CD4-positive, alpha-beta memory T cell (primary cell): ENCODE measurements at regions not wholly inside any gene's neighbourhood (a gene's known extent, or its start where the extent isn't known, plus 50 kb on each side); places are given as distances from the start of the nearest gene placed in this dataset.

Source experiments
- CTCF ChIA-PET: fragments of 350-600 bp; sonication (Branson Sonifier 250); formaldehyde crosslinking; loops from one replicate; lab custom pipeline; 2021; ENCODE audit warnings: inconsistent platforms; ENCODE audit not compliant: partially characterized antibody; lab: Charles Lee
- POLR2A ChIA-PET: fragments of 350-600 bp; sonication (Branson Sonifier 250); formaldehyde crosslinking; loops from one replicate; lab custom pipeline; 2021; ENCODE audit not compliant: partially characterized antibody; lab: Charles Lee
- DNase-seq, 5 donors: peaks; one replicate each; pipeline versions ENCODE4 v3.0.0 to v3.0.0-alpha.2; 2020 to 2022; ENCODE audit warnings: mixed read lengths in 1 of 5
- H3K27ac ChIP-seq: one replicate; pipeline ENCODE4 v1.7.0; 2013; ENCODE audit warnings: low read depth, low read length
- H3K27me3 ChIP-seq: 2 replicates; pipeline ENCODE4 v1.7.0; 2013; ENCODE audit warnings: mild to moderate bottlenecking, low read length, moderate library complexity; ENCODE audit not compliant: insufficient read depth
- H3K36me3 ChIP-seq: 2 replicates; pipeline ENCODE4 v1.7.0; 2013; ENCODE audit warnings: mild to moderate bottlenecking, low read length, moderate library complexity; ENCODE audit not compliant: insufficient read depth
- H3K4me1 ChIP-seq: 2 replicates; pipeline ENCODE4 v1.7.0; 2013; ENCODE audit warnings: mild to moderate bottlenecking, low read length, moderate library complexity; ENCODE audit not compliant: insufficient read depth
- H3K4me3 ChIP-seq, 2 donors: one replicate each; pipeline ENCODE4 v1.7.0; 2013; ENCODE audit warnings: low read length in 2 of 2, mild to moderate bottlenecking in 1 of 2
- H3K9me3 ChIP-seq, 2 donors: one replicate each; pipeline ENCODE4 v1.7.0; 2013; ENCODE audit warnings: low read length in 2 of 2, control low read depth in 1 of 2; ENCODE audit not compliant: control insufficient read depth in 1 of 2
- H3K27ac Mint-ChIP-seq, 7 donors: one replicate each; pipeline ENCODE4 v1.8.0; 2020 to 2021; ENCODE audit warnings: mixed read lengths in 7 of 7, mild to moderate bottlenecking in 6 of 7, inconsistent platforms in 3 of 7, moderate library complexity in 3 of 7
- H3K27me3 Mint-ChIP-seq, 2 donors: one replicate each; pipeline ENCODE4 v1.8.0; 2020 to 2021; ENCODE audit warnings: mixed read lengths in 2 of 2
- H3K36me3 Mint-ChIP-seq, 2 donors: one replicate each; pipeline ENCODE4 v1.8.0; 2020 to 2021; ENCODE audit warnings: mixed read lengths in 2 of 2, inconsistent platforms in 1 of 2, mild to moderate bottlenecking in 1 of 2
- H3K4me1 Mint-ChIP-seq, 4 donors: one replicate each; pipeline ENCODE4 v1.8.0; 2020 to 2021; ENCODE audit warnings: mixed read lengths in 4 of 4, mild to moderate bottlenecking in 1 of 4
- H3K4me3 Mint-ChIP-seq, 8 donors: one replicate each; pipeline ENCODE4 v1.8.0; 2020 to 2021; ENCODE audit warnings: mixed read lengths in 8 of 8, mild to moderate bottlenecking in 7 of 8, moderate library complexity in 6 of 8, inconsistent platforms in 3 of 8
- H3K9me3 Mint-ChIP-seq, 8 donors: one replicate each; pipeline ENCODE4 v1.8.0; 2020 to 2021; ENCODE audit warnings: mixed read lengths in 8 of 8, mild to moderate bottlenecking in 5 of 8, inconsistent platforms in 3 of 8, moderate library complexity in 1 of 8
- intact Hi-C: fragments of 100-400 bp; cut with micrococcal nuclease; formaldehyde crosslinking; loops from one replicate; pipeline ENCODE4 v1.15.1; 2023

GRCh38 chr13:74870865-74871264, 611.1 kb downstream of the TBC1D4 start:
- intact Hi-C loops = no loop called here
- Mint-ChIP-seq H3K4me3 (no peak overlapping the region), H3K27me3 (no peaks in the 10 kb centered on the region), H3K27ac (no peak overlapping the region), H3K4me1 (no peaks in the 10 kb centered on the region), H3K9me3 (peaks cover 0 to 16% (median 6%) of the 10 kb centered on the region in 8 donors), H3K36me3 (no peaks in the 10 kb centered on the region)
- Histone ChIP-seq H3K27me3 (no peaks in the 10 kb centered on the region), H3K4me3 (no peak overlapping the region), H3K4me1 (no peaks in the 10 kb centered on the region), H3K9me3 (no peaks in the 10 kb centered on the region), H3K27ac (no peak overlapping the region), H3K36me3 (no peaks in the 10 kb centered on the region)
- CTCF ChIA-PET = no interaction called here
- POLR2A ChIA-PET = no interaction called here
- DNase-seq = no peak

GRCh38 chr13:74869846-74870245, 612.1 kb downstream of the TBC1D4 start:
- no peaks in the 10 kb centered on the region for H3K4me1 Mint-ChIP-seq
- Histone ChIP-seq H3K4me1 (no peaks in the 10 kb centered on the region), H3K27ac (no peak overlapping the region), H3K9me3 (no peaks in the 10 kb centered on the region), H3K4me3 (no peak overlapping the region), H3K27me3 (no peaks in the 10 kb centered on the region), H3K36me3 (no peaks in the 10 kb centered on the region)
- intact Hi-C loops = no loop called here
- CTCF ChIA-PET = no interaction called here
- POLR2A ChIA-PET = no interaction called here
- H3K27ac Mint-ChIP-seq = no peak overlapping the region
- no peaks in the 10 kb centered on the region for H3K36me3 Mint-ChIP-seq
- H3K27me3 Mint-ChIP-seq = no peaks in the 10 kb centered on the region
- peaks cover 0 to 16% (median 6%) of the 10 kb centered on the region in 8 donors for H3K9me3 Mint-ChIP-seq
- H3K4me3 Mint-ChIP-seq = no peak overlapping the region
- no peak for DNase-seq

- CTCF ChIA-PET = no interaction called here
- no peaks in the 10 kb centered on the region for H3K36me3 ChIP-seq
- H3K27ac ChIP-seq = no peak overlapping the region
- Mint-ChIP-seq H3K9me3 (peaks cover 0 to 16% (median 6%) of the 10 kb centered on the region in 8 donors), H3K4me1 (no peaks in the 10 kb centered on the region), H3K27ac (no peak overlapping the region), H3K27me3 (peaks cover 0 to 2% of the 10 kb centered on the region in 2 donors), H3K36me3 (no peaks in the 10 kb centered on the region), H3K4me3 (no peak overlapping the region)
- POLR2A ChIA-PET = no interaction called here
- DNase-seq = no peak
- intact Hi-C loops = no loop called here
- no peak overlapping the region for H3K4me3 ChIP-seq
- H3K4me1 ChIP-seq = no peaks in the 10 kb centered on the region
- no peaks in the 10 kb centered on the region for H3K27me3 ChIP-seq
- no peaks in the 10 kb centered on the region for H3K9me3 ChIP-seq
Observed at GRCh38 chr13:74868049-74868448, 613.9 kb downstream of the TBC1D4 start.

GRCh38 chr13:74867460-74867859, 614.5 kb downstream of the TBC1D4 start:
- Histone ChIP-seq H3K27ac (no peak overlapping the region), H3K9me3 (no peaks in the 10 kb centered on the region), H3K4me1 (no peaks in the 10 kb centered on the region), H3K4me3 (no peak overlapping the region), H3K27me3 (no peaks in the 10 kb centered on the region), H3K36me3 (no peaks in the 10 kb centered on the region)
- Mint-ChIP-seq H3K4me1 (no peaks in the 10 kb centered on the region), H3K4me3 (no peak overlapping the region), H3K36me3 (no peaks in the 10 kb centered on the region), H3K27me3 (peaks cover 0 to 2% of the 10 kb centered on the region in 2 donors), H3K27ac (no peak overlapping the region), H3K9me3 (peaks cover 0 to 16% (median 6%) of the 10 kb centered on the region in 8 donors)
- POLR2A ChIA-PET = no interaction called here
- intact Hi-C loops = no loop called here
- DNase-seq = no peak
- CTCF ChIA-PET = no interaction called here

- CTCF ChIA-PET = no interaction called here
Observed at GRCh38 chr13:74866101-74866500, 615.9 kb downstream of the TBC1D4 start.

GRCh38 chr13:74865656-74866055, 616.3 kb downstream of the TBC1D4 start:
- H3K27me3 Mint-ChIP-seq = peaks cover 0 to 2% of the 10 kb centered on the region in 2 donors
- H3K4me3 ChIP-seq = no peak overlapping the region
- no peaks in the 10 kb centered on the region for H3K36me3 Mint-ChIP-seq
- H3K4me1 ChIP-seq = no peaks in the 10 kb centered on the region
- H3K9me3 Mint-ChIP-seq = peaks cover 0 to 16% (median 6%) of the 10 kb centered on the region in 8 donors
- H3K36me3 ChIP-seq = no peaks in the 10 kb centered on the region
- no peaks in the 10 kb centered on the region for H3K27me3 ChIP-seq
- no peaks in the 10 kb centered on the region for H3K4me1 Mint-ChIP-seq
- ChIA-PET CTCF (no interaction called here), POLR2A (no interaction called here)
- no peak for DNase-seq
- no peak overlapping the region for H3K27ac ChIP-seq
- no peaks in the 10 kb centered on the region for H3K9me3 ChIP-seq
- intact Hi-C loops = no loop called here
- no peak overlapping the region for H3K27ac Mint-ChIP-seq
- H3K4me3 Mint-ChIP-seq = no peak overlapping the region

More at GRCh38 chr13:74866101-74866500, 615.9 kb downstream of the TBC1D4 start:
- Mint-ChIP-seq H3K27me3 (peaks cover 0 to 2% of the 10 kb centered on the region in 2 donors), H3K4me3 (no peak overlapping the region), H3K4me1 (no peaks in the 10 kb centered on the region), H3K9me3 (peaks cover 0 to 16% (median 6%) of the 10 kb centered on the region in 8 donors), H3K27ac (no peak overlapping the region), H3K36me3 (no peaks in the 10 kb centered on the region)
- no peak for DNase-seq
- Histone ChIP-seq H3K4me3 (no peak overlapping the region), H3K27ac (no peak overlapping the region), H3K9me3 (no peaks in the 10 kb centered on the region), H3K36me3 (no peaks in the 10 kb centered on the region), H3K27me3 (no peaks in the 10 kb centered on the region), H3K4me1 (no peaks in the 10 kb centered on the region)
- intact Hi-C loops = no loop called here
- POLR2A ChIA-PET = no interaction called here

GRCh38 chr13:74860789-74861188, 621.2 kb downstream of the TBC1D4 start:
- no peak overlapping the region for H3K4me3 Mint-ChIP-seq
- no peaks in the 10 kb centered on the region for H3K9me3 ChIP-seq
- no peaks in the 10 kb centered on the region for H3K4me1 Mint-ChIP-seq
- H3K4me3 ChIP-seq = no peak overlapping the region
- CTCF ChIA-PET = no interaction called here
- H3K27ac Mint-ChIP-seq = no peak overlapping the region
- no peaks in the 10 kb centered on the region for H3K27me3 ChIP-seq
- POLR2A ChIA-PET = no interaction called here
- peaks cover 2 to 7% of the 10 kb centered on the region in 2 donors for H3K27me3 Mint-ChIP-seq
- DNase-seq = no peak
- intact Hi-C loops = no loop called here
- H3K9me3 Mint-ChIP-seq = peaks cover 0 to 17% (median 6%) of the 10 kb centered on the region in 8 donors
- H3K36me3 ChIP-seq = no peaks in the 10 kb centered on the region
- peaks cover 0 to 4% of the 10 kb centered on the region in 2 donors for H3K36me3 Mint-ChIP-seq
- H3K27ac ChIP-seq = no peak overlapping the region
- H3K4me1 ChIP-seq = no peaks in the 10 kb centered on the region

- no peak overlapping the region for H3K4me3 Mint-ChIP-seq
- ChIA-PET CTCF (no interaction called here), POLR2A (no interaction called here)
- no peaks in the 10 kb centered on the region for H3K27me3 ChIP-seq
- no peak for DNase-seq
- intact Hi-C loops = no loop called here
- H3K4me3 ChIP-seq = no peak overlapping the region
- H3K4me1 Mint-ChIP-seq = no peaks in the 10 kb centered on the region
- no peaks in the 10 kb centered on the region for H3K9me3 ChIP-seq
- H3K27ac Mint-ChIP-seq = no peak overlapping the region
- no peaks in the 10 kb centered on the region for H3K36me3 Mint-ChIP-seq
- no peaks in the 10 kb centered on the region for H3K4me1 ChIP-seq
- no peak overlapping the region for H3K27ac ChIP-seq
- peaks cover 0 to 16% (median 5%) of the 10 kb centered on the region in 8 donors for H3K9me3 Mint-ChIP-seq
- H3K36me3 ChIP-seq = no peaks in the 10 kb centered on the region
- H3K27me3 Mint-ChIP-seq = peaks cover 1 to 2% of the 10 kb centered on the region in 2 donors
Observed at GRCh38 chr13:74850893-74851292, 631.1 kb downstream of the TBC1D4 start.
